NCI-H460 (cell line): ENCODE measurements at regions not wholly inside any gene's neighbourhood (a gene's known extent, or its start where the extent isn't known, plus 50 kb on each side); places are given as distances from the start of the nearest gene placed in this dataset.
"Not testable (repeated sequence)": the region's sequence is repeated elsewhere in the genome, so short reads cannot be mapped to it uniquely, and the experiment has no call there.

ENCODE experiments used
- DNase-seq: peaks from one replicate; pipeline ENCODE4 v3.0.0-alpha.2; 2016; ENCODE audit warnings: low read depth; ENCODE audit errors: extremely low read depth

DNA sequence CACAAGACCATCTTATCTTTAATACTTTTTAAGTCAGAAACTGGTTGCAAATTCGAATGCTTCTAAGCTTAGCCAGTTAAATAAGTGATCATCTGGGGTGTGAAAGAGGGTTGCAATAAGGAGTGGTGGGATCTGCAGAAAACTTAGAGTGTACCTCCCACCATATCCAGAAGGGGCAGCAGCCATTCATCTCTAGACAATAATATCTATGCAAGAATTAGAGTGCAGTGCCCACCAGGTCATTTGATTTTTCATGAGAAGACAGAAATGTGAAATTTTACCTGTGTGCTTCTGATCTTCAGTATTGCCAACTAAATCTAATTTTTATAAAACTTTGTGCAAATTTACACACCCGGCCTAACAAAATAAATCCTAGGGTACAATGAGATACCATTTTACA lies 127.2 kb upstream of the SP4 start:
- no peak for DNase-seq

DNA sequence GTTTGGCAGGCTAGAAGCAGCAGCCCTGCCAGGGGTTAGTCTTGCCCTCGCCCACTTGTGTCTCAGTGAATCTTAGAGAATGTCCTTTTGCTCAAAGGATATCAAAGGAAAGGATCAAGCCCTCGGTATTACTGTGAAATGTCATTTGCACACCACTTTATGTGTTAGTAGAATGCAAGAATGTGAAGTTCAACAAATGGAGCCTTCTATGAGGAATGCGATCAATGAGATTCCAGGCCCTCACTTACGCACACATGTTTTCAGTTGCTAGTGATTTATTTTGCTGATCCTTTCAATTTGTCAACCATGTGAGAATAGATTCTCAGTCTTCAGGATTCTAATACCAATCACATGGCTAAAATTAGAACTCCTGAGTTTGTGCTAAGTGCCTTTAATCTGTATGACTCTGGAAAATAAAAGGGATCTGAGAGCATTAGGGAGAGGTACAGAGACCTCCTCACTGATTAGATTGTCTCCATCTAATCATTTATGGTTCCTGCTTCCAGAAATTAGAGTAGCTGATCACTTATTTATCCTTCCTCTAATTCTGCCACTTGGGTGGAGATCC lies 123.0 kb upstream of the SP4 start:
- DNase-seq: no peak

DNA sequence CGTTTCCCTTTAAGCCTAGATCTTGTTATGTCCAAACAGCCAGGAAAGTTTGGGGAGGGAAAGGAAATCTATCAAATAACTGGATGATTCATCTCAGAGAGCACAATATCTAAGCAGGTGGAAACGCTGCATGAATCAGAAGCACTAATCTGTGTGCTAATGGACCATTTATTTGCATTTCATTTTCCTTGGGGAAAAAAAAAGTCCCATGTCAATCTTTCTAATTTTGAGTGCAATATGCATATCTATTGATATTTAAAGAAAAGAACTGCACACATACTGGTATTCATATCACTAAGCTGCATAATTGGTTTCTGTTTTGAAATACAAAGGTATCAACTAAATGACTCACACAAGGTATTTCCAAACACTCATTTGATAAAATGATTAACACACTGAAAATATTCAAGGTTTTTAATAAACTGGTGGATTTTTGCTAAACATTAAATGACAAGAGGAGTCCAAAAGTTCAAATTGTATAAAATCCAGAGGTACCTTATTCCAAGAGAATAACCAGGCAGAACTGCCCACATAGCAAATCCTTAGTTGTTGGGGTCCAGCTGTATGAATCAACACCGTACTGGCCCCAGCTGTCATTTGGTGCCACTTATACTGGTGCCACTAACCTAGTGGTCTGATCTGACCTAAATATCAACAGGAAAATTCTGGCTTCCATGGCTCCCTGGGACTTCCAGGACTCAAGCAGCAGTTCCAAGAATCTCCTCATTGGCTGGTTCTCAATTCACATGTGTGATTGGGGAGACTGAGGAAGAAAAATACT lies 122.2 kb upstream of the SP4 start:
- DNase-seq: no peak

GRCh38 chr7:21314954-21315353 lies 112.9 kb upstream of the SP4 start:
- no peak for DNase-seq

GRCh38 chr7:21317966-21318915 lies 109.6 kb upstream of the SP4 start:
- DNase-seq: peak; percentile 7

DNA sequence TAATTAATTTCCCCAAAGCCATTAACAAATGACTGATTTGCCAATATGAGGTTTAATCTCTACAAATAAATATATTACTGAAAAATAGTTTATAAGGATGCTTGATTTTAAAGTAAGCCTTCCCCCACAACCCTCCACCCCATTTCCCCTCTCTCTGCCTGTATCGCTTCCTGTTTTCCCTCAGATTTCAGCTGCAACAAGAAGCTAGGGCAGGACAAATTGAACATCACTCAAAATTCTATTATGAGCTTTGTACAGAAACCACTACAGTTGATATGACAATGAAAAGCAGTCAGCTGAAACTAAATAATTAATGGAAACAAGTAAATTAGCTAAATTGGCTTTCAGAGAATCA lies 109.0 kb upstream of the SP4 start:
- DNase-seq: no peak

- DNase-seq: no peak
Observed at GRCh38 chr7:21326241-21326640, 101.6 kb upstream of the SP4 start.

- no peak for DNase-seq
Observed at GRCh38 chr7:21326921-21327320, 101.0 kb upstream of the SP4 start.

DNA sequence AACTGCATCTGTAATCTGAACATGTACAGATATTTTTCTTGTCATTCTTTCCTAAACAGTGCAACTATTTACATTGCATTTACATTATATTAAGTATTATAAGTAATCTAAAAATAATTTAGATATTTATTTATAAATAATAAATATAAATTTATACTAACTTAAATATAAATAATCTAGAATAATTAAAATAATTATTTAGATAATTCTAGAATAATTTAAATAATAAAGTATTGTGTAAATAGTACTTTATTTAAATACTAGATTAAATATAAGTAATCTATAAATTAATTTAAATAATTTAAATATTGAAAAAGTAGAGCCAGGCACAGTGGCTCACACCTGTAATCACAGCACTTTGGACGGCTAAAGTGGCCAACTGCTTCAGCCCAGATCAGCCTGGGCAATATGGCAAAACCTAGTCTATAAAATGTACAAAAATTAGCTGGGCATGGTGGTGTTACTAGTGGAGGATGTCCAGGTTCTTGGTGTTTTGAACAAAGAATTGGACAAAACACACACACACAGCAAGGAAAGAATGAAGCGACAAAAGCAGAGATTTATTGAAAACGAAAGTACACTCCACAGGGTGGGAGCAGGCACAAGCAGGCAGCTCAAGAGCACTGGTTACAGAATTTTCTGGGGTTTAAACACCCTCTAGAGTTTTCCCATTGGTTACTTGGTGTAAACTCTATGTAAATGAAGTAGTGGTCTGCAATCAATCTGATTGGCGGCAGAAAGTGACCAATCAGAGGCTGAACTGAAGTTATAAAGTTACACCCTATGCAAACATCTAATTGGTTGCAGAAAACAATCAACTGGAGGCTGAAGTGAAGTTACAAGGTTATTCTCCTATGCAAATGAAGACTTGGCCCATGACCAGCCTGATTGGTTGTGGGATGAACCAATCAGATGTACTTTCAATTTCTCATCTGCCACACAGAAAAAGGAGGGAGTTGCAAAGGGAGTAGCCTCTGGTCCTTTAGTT lies 100.2 kb upstream of the SP4 start:
- DNase-seq: no peak

DNA sequence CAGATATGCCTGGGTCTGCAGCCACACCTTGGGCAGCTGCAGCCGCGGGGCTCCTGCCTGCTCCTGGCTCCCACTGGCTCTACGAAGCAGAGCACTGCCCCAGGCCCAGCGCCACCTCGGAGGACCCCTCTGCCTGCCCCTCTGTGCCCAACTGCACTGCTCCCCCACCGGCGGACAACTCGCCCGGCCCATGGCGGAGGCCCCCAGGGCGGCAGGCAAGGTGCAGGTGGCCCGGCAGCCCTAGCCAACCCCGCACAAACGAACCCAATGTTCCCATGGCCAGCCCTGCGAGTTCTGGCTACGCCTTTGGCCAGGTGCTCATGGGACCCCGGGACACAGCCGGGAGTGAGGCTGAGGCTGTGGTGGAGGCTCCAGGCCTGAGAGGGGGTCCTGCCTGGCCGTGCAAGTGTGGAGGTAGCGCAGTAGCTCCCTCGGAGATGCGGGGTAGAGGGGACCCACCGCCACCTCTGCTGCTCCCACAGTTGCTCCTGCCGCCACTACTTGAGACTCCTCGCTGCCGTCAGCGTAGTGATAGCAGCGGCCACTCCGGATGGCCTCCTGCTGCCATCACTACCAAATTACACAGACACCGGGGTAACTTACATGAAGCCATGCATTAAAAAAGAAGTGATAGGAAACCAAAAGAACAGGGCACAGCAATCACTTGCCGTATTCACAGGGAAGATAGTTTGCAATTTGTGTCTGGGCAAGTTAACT lies 97.3 kb upstream of the SP4 start:
- DNase-seq: no peak

DNA sequence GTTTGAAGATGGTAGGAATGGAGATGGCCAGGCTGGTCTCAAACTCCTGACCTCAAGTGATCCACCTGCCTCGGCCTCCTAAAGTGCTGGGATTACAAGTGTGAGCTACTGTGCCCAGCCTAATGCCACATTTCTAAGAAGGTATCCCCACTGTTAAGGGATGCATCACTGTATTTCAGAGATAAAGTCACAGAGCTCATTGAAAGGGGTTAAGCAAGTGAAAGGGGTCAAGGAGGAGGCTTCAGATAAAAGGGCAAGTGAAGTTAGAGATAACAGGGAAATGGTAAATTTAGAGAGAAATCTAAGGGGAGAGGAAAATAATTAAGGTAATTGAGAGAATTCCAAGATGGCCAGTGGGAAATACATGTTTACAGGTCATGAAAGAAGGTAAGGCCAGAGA lies 93.0 kb upstream of the SP4 start:
- no peak for DNase-seq

GRCh38 chr7:21336743-21337142 lies 91.1 kb upstream of the SP4 start:
- no peak for DNase-seq

DNA sequence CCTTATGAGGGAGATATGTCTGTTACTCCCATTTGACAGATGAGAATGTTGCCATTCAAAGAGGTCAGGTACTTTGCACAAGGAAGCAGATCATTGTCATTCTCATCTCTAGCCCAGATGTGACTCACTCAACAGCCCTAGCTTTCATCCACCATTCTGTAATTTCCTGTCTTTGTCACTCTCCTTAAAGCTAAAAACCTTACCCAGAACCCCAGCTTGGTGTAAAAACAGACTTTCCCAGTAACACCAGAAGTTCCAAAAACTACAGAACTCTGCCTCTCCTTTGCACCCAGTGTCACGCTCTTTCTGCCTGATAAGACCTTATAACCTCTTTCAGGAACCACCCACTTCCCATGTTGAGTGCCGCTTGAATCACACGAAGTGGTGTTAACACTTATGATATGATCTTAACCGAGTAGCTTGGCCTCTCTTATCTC lies 89.1 kb upstream of the SP4 start:
- no peak for DNase-seq

GRCh38 chr7:21344900-21345299 lies 83.0 kb upstream of the SP4 start:
- DNase-seq: not testable (repeated sequence)

- DNase-seq: no peak
Observed at GRCh38 chr7:21345361-21345760, 82.5 kb upstream of the SP4 start.

DNA sequence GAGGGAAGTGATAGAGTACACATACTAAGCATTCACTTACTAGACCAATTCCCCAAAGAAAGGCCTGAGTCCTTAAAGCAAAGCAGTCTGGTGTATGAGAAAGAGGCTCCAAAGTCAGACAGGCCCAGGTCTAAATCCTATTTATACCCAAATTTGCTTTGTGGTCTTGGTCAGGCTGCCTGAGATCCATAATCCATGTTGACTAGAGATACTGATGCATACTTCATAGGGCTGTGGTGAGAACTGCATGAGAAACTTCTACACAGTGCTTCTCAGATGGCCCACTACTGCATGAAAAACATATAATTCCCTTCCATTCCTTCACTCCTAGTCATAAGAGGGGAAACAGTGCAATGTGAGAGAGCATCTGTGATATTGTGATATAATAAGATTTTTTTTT lies 81.6 kb upstream of the SP4 start:
- DNase-seq: no peak

DNA sequence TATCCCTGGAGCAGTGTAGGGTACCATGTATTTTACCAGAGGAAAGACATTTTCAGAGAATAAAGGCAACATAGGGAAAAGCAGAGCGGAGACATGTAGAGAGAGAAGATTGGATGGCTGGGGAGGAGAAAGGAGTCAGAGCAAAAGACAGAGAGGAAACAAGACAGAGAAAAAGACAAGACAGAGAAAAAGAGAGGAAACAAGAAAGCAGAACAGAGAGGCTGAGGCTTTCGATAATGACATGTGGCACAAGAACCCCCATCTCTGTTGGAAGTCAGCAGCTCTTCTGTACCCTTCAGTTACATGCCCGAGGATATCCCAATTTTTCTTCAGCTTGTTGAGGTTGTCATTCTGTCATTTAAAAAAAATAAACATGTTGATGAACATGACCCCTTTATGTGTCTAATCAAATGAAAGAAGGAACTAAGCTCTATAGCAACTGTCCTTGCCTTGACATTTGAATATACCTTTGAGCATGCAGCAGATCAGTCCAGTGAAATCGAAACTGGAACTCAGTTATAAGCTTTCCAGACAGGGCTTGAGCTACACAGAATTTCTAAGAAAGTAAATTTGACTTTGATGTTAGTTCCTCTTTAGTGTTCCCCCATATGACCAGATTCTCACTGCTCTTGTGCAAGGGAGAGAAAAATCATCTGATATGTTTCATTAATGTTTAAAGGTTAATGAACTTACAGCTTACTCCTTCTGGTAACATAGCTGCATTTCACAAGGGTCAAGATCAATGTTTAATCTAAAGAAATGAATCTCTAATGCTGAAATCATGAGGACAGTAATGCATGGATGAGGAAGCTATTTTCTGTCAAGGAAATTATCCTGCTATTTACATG lies 75.1 kb upstream of the SP4 start:
- no peak for DNase-seq

GRCh38 chr7:21353388-21353780 lies 74.5 kb upstream of the SP4 start:
- no peak for DNase-seq

DNA sequence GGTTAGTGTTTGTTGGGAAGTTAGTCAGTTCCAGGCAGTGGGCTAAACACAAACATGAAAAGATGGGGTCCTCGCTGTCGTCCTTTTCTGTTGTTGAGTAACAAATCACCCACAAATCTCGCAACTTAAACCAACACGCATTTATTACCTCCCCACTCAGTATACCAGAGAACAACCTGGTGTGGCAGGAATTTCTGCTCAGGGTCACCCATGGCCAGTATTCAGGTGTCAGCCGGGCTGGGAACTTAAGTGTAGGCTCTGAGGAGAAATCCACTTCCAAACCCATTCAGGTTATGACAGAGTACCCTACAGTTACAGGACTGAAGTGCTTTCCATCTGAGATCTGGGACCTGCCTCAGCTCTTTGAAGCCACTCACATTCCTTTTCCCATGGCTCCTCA lies 73.6 kb upstream of the SP4 start:
- DNase-seq: no peak
